ENCODE measurements at regions not wholly inside any gene's neighbourhood (a gene's known extent, or its start where the extent isn't known, plus 50 kb on each side); places are given as distances from the start of the nearest gene placed in this dataset.

DNA sequence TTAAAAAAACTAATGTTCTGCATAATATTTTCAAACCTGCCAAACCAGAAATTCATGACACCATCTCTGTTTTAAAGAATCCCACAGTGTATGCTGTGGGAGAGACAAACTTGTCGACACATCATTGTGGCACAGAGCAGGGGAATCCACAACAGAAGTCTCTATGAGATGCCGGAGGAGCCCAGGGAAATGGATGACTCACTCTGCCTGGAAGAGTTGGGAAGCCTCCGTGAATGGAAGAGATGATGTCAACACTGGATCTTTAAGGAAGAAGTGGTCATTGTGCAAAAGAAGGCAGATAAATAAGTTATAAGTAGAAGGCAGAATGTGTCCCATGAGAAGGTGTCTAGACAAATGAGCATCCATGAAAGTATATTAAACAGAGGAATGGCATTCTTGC, 595.1 kb downstream of the RAB28 start:
- no peak overlapping the region for H3K4me3 ChIP-seq
- 38 to 39% methylated on average over 3 of the region's 3 CpGs for WGBS, 2 donors
- DNase-seq = peak in 1 of 2 donors; percentile 7
- intact Hi-C loops (cut with DNase I) = no loop called here
- no peaks in the 10 kb centered on the region for H3K27me3 ChIP-seq
- H3K27ac ChIP-seq = no peak overlapping the region
- H3K9me3 ChIP-seq = peaks cover 0 to 5% (median 0%) of the 10 kb centered on the region in 11 donors
- H3K4me1 ChIP-seq = peaks cover 0 to 5% (median 0%) of the 10 kb centered on the region in 9 donors
- no peaks in the 10 kb centered on the region for H3K36me3 ChIP-seq
- TF ChIP-seq, protein P1, sequence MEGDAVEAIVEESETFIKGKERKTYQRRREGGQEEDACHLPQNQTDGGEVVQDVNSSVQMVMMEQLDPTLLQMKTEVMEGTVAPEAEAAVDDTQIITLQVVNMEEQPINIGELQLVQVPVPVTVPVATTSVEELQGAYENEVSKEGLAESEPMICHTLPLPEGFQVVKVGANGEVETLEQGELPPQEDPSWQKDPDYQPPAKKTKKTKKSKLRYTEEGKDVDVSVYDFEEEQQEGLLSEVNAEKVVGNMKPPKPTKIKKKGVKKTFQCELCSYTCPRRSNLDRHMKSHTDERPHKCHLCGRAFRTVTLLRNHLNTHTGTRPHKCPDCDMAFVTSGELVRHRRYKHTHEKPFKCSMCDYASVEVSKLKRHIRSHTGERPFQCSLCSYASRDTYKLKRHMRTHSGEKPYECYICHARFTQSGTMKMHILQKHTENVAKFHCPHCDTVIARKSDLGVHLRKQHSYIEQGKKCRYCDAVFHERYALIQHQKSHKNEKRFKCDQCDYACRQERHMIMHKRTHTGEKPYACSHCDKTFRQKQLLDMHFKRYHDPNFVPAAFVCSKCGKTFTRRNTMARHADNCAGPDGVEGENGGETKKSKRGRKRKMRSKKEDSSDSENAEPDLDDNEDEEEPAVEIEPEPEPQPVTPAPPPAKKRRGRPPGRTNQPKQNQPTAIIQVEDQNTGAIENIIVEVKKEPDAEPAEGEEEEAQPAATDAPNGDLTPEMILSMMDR (IDR thresholded peaks at IDR 0.05) = no peak
- ATAC-seq = peak in 2 of 8 donors; percentile 55 to 85

- Histone ChIP-seq H3K36me3 (no peaks in the 10 kb centered on the region), H3K4me3 (no peak overlapping the region), H3K27ac (no peak overlapping the region), H3K9me3 (peaks cover 0 to 5% (median 0%) of the 10 kb centered on the region in 11 donors), H3K4me1 (peaks cover 0 to 5% (median 0%) of the 10 kb centered on the region in 9 donors), H3K27me3 (no peaks in the 10 kb centered on the region)
- WGBS, 2 donors = 72 to 79% methylated on average over 20 of the region's 20 CpGs
- intact Hi-C loops (cut with DNase I) = no loop called here
- ATAC-seq = no peak
- TF ChIP-seq, protein P1 (IDR thresholded peaks at IDR 0.05) = no peak
- DNase-seq = no peak
Measured at GRCh38 chr4:12884846-12885796, 599.0 kb downstream of the RAB28 start.

GRCh38 chr4:12881945-12882584, 602.1 kb downstream of the RAB28 start:
- TF ChIP-seq, protein P1 (IDR thresholded peaks at IDR 0.05) = no peak
- Histone ChIP-seq H3K27ac (no peak overlapping the region), H3K36me3 (no peaks in the 10 kb centered on the region), H3K27me3 (no peaks in the 10 kb centered on the region), H3K9me3 (peaks cover 0 to 5% (median 0%) of the 10 kb centered on the region in 11 donors), H3K4me3 (no peak overlapping the region), H3K4me1 (no peaks in the 10 kb centered on the region)
- DNase-seq (no peak), ATAC-seq (no peak)
- intact Hi-C loops (cut with DNase I) = no loop called here
- WGBS, 2 donors = 83 to 84% methylated on average over 3 of the region's 3 CpGs

DNA sequence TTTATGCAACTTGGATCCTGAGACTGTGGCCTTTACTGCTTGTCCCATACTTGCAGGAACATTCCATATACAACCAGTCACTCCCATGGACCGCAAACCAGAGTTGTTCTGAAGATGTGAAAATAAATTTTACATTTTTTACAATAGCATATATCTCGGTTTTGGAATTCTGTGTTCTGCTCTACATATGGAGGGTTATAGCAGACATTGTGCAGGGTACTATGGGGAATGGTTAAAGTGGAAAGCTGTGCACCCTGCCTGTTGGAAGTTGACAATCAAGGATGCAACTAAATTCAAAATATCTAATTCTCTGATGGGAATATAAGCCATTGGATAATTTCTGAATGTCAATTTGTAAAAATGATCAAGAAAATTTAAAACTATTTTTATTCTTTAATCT, 603.3 kb downstream of the RAB28 start:
- ATAC-seq (no peak), DNase-seq (no peak)
- Histone ChIP-seq H3K4me3 (no peak overlapping the region), H3K9me3 (no peaks in the 10 kb centered on the region), H3K36me3 (no peaks in the 10 kb centered on the region), H3K27me3 (no peaks in the 10 kb centered on the region), H3K4me1 (no peaks in the 10 kb centered on the region), H3K27ac (no peak overlapping the region)
- WGBS, 2 donors = 93 to 94% methylated on average over 2 of the region's 2 CpGs
- TF ChIP-seq, protein P1 (IDR thresholded peaks at IDR 0.05) = no peak
- intact Hi-C loops (cut with DNase I) = no loop called here
